GM19438 (cell line): ENCODE measurements at regions not wholly inside any gene's neighbourhood (a gene's known extent, or its start where the extent isn't known, plus 50 kb on each side); places are given as distances from the start of the nearest gene placed in this dataset.

Experiments
- ATAC-seq: cut with Tn5 transposase; IDR thresholded peaks from one replicate; pipeline ENCODE4 v1.9.1; 2021; ENCODE audit warnings: low read depth; ENCODE audit not compliant: unreplicated experiment

DNA sequence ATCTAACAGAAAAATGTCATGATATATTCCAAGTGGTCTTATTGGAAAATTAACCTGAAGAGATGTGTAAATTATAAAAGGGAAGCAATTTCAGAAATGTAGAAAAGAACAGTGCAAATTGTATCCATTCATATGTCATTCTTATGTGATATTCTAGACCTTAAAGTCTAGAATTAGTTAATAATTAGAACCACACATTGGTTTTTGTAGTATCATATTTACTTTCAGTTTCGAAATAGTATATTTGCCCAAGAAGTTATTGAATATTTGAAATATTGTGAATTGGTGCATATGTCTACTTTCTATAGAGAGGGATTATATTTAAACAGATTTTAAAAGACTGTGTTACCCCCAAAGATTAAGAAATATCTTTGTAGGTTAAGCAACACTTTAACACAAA is 1348.6 kb upstream of the ACVR2A start:
- ATAC-seq: no peak

DNA sequence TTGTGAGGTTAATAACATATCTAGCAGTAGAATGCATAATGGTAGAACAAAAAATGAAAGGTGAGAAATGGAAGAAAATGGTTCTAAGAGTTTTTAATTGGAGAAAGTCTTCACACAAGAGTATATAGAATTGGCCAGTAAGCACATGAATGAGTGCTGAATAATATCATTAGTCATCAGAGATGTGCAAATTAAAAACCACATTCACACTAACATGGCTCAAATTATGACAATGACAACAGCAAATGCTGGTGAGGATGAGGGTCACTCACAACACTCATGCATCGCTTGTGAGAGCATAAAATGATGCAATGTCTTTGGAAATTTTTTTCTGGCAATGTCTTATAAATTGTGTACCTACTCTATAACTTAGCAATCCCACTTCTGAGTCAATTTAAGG is 1355.4 kb upstream of the ACVR2A start:
- no peak for ATAC-seq

- ATAC-seq: no peak
These were observed 1363.2 kb upstream of the ACVR2A start for GRCh38 chr2:146481629-146482028.

GRCh38 chr2:146477383-146477782 is 1367.4 kb upstream of the ACVR2A start:
- no peak for ATAC-seq

DNA sequence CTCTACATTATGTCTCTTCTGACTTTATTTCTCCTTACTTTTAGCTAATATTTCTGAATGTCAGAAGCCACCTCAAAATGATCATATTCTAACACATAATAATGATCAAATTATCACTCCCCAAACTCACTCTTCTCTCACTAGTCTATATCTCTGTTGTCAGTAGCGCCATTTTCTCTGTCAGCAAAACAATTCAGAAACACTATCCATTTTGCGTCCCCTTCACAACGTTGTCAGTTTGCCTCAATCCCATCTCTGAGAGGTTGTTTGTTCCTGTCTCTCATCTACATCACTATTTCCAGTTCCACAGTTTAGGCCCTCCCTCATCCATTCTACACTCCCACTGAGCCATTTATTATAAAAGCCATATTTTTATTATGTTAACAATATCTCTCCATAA is 1376.3 kb upstream of the ACVR2A start:
- no peak for ATAC-seq

- no peak for ATAC-seq
These were observed 1377.4 kb upstream of the ACVR2A start for GRCh38 chr2:146467425-146467824.

DNA sequence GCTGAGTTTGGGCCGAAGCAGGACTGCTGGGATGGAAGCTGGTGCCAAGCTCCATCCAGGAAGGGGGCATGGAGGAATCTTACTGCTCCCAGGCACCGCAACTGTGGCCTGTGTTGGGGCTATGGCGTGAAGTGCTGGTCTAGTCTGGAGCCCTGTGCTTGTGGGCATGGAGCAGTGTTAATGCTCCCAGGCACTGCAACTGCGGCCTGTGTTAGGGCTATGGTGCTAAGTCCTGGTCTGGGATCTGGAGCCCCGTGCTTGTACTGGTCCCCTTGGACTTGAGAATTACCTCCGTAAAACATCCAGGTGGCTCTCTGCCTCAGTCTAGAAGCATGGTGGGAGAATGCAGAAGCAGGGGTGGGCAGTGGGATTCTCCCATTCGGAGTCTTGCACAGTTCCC is 1379.4 kb upstream of the ACVR2A start:
- no peak for ATAC-seq

DNA sequence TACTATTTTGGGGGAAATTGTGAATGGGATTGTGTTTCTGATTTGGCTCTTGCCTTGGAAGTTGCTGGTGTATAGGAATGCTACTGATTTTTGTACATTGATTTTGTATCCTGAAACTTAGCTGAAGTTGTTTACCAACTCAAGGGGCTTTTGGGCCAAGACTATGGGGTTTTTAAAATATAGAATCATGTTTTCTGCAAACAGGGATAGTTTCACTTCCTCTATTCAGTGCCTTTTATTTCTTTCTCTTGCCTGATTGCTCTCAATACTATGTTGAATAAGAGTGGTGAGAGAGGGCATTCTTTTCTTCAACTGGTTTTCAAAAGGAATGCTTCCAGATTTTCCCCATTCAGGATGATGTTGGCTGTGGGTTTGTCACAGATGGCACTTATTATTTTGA is 1383.8 kb upstream of the ACVR2A start:
- ATAC-seq: no peak

- no peak for ATAC-seq
These were observed 1386.2 kb upstream of the ACVR2A start for GRCh38 chr2:146458585-146458984.

GRCh38 chr2:146457221-146457620 is 1387.6 kb upstream of the ACVR2A start:
- ATAC-seq: no peak

- ATAC-seq: no peak
These were observed 1389.5 kb upstream of the ACVR2A start for GRCh38 chr2:146455325-146455724.

DNA sequence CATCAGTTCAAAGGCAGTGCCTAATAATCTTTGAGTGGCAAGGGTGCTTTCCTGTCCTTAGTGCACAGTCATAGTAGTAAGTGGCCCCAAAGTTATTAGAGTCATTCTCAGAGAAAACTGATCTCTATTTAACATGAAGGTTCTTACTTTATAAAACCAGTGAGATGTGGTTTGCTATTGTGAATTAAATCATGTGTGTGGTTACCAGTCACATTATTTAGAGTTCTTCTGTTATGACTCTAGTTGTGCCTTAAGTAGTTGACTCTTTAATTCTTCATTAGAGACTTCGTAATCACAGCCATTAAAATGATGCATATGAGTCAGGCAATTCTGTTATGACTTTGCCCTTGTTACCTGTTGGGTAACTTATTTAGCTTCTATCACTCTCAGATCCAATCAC is 1392.9 kb upstream of the ACVR2A start:
- no peak for ATAC-seq

DNA sequence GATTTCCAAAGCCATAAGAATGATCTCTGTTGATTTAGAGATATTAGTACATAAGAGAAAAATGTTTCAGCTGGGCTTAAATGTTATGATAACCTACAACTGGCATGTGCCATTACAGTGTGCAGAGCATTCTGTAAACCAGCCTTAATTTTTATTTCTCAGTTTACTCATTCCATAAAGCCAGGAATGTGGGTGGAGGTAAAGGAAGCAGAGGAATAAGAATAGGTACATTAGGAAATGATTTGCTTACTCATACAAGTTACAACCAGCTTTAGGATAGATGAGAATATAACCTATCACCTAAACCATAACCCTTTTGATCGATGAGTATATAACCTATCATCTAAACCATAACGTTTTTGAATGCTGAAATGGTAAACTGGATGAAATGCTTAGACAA is 1394.7 kb upstream of the ACVR2A start:
- ATAC-seq: no peak

GRCh38 chr2:146444987-146445386 is 1399.8 kb upstream of the ACVR2A start:
- ATAC-seq: no peak

DNA sequence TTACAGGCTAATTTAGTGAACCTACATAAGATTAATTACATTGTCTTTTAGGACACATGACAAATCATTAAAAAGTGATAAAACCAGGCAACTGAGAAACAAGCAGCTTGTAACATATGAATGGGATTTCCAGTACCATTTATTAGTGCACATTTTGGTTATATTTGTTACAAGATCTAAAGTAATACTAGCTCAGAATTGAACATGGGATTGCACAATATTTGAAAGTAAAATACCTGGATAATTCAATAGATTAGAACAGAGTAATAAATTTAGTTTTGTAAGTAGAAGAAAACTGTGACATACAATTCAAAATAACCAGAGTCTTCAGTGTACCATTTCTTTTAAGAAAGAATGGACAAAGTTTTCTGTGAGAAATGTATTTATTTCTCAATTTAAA is 1400.7 kb upstream of the ACVR2A start:
- no peak for ATAC-seq

GRCh38 chr2:146438246-146438645 is 1406.6 kb upstream of the ACVR2A start:
- ATAC-seq: no peak

- ATAC-seq: no peak
These were observed 1407.1 kb upstream of the ACVR2A start for GRCh38 chr2:146437712-146438111.

DNA sequence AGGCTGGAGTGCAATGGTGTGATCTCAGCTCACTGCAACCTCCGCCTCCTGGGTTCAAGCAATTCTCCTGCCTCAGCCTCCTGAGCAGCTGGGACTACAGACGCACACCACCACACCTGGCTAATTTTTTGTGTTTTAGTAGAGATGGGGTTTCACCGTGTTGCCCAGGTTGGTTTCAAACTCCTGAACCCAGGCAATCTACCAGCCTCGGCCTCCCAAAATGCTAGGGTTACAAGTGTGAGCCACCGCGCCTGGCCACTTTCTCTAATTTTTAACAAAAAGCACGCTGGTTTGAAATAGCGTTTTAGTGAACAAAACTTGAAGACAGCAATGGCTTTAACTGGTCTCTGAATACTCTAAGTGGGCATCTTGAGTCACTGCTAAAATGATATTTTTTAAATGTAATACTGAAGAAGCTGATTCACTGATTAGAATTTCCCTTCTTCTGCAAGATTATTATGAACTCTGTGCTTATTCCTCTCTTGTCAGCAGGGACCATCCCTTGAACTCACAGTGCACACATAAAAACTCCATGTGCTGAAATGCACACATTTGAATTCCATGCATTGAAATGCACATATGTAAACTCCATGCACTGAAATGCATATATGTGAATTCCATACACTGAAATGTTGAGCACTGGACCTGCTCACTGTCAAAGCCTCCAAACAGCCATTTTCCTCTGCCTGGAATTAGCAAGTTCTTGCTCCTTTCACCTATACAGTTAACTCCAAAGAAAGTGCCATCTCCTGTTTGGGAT is 1411.5 kb upstream of the ACVR2A start:
- no peak for ATAC-seq

DNA sequence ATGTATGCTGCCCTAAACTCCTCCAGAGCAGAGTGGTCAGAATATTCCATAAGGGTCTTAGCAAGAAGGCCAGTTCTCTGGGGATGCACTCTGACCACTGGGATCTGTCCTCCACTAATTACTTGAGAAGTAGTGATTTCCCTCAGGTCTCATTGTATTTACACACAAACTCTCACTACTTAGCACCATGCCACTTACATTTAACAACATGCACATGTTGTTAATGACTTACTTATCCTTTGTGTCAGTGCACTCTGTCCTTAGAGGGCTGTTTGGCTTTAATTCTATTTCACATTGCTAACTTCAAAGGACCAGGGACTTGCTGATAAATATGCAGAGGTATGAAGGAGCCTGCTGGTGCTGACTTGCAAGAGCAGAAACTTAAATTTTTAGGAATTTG is 1415.5 kb upstream of the ACVR2A start:
- ATAC-seq: no peak

DNA sequence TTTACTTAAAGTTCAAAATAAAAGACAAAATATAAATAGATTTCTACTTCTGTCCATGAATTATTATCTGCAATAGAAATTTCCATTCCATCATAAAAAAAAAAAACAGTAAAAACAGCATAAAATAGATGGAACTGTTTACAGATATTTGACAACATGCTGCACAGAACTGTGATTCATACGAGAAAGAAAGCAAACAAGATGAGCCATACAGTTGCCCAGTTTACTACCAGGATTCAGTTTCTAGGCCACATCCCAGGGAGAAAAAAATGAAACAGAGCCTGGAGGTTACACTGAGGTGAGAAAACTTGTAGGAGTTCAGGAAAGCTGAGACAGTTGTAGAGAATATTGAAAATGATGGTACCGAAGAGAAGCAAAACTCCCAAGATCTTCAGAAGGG is 1426.9 kb upstream of the ACVR2A start:
- no peak for ATAC-seq

- ATAC-seq: no peak
These were observed 1429.5 kb upstream of the ACVR2A start for GRCh38 chr2:146415291-146415690.

- ATAC-seq: no peak
These were observed 1430.4 kb upstream of the ACVR2A start for GRCh38 chr2:146414456-146414855.

DNA sequence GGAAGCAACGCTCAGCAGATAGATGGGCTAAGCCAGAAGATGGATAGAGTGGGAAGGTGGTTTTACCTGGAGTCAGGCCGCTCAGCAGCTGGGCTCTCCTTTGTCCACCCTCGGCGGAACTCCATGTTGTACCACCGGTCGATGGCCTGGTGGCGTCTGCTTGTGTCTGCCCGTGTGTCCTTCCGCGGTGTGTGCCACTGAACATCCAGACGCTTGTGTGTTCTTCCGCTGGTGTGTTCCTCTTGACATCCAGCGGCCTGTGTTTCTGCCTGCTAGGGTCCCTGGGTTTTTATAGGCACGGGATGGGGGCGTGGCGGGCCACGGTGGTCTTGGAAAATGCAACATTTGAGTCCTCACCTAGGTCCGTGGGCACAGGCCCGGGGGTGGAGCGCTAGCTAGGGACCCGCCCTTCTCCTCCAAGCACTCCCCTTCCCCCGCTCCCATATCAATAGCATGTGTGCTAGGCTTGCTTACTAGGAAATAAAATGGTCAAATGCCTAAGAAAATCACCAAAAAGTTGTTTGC is 1431.7 kb upstream of the ACVR2A start:
- ATAC-seq: no peak
